ENCODE measurements at regions not wholly inside any gene's neighbourhood (a gene's known extent, or its start where the extent isn't known, plus 50 kb on each side); places are given as distances from the start of the nearest gene placed in this dataset.
"Not testable (repeated sequence)": the region's sequence is repeated elsewhere in the genome, so short reads cannot be mapped to it uniquely, and the experiment has no call there.

DNA sequence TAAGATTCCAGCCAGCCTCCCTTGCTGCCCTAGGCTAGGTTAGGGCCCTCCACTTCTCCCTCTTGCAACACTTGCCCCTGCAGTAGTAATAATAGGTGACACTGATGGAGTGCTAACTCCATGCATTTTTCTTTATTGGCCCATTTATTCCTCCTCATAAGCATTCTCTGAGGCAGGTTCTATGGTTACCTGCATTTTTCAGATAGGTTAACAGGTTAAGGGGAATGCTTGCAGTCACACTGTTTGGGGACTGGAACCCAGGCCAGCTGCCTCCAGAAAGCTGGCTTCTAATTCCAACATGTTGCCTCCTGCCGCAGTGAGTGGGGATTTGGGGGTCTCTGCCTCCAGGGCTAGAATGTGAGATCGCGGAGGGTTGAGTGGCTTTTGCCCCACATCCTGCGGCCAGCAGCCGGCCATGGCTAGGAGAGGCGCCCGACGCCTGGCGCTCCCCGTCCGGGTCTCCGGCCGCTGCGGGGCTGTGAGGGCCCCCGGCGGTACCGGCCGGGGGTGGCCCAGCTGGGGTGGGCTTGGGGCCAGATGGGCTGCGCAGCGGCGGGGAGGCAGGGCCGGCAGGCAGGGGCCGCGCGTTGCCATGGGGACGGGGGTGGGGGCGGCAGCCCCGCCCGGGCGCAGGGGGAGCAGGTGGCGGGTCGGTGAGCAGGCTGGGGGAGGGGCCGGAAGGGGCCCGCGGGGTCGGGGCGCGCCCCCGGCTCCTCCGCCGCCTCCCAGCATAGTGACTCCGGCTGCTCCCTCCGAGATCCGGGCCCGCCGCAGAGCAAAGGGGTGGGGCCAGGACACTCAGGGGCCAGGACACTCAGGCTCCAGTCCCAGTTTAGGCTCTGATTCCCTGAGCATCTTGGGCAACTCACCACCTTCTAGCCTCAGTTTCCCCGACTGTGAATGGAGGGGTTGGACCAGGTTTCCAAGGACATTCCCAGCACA lies 68.4 kb upstream of the SSBP3 start:
- DNase-seq = no peak

DNA sequence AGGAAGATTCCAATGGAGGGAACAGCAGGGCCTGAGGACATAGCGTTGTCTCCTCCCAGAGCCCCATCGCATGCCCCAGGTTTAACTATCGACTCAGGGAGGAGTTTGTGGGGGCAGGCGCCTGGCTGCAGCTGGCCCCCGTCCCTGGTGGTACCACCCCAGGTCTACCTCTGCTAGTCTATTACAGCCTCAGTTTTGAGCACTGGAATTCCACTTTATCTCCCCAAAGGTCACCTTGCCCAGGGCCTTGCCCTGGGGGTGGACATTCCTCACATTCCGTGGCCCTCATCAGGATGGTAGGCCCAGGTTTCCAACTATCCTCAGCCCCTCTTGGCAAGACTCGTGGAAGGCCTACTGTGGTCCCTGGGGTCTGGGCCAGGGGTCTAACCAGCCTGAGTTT lies 65.4 kb upstream of the SSBP3 start:
- DNase-seq = no peak

- not testable (repeated sequence) for DNase-seq
Observed at GRCh38 chr1:54469444-54469843, 63.2 kb upstream of the SSBP3 start.

- DNase-seq = not testable (repeated sequence)
Observed at GRCh38 chr1:54468288-54469084, 62.3 kb upstream of the SSBP3 start.

GRCh38 chr1:54465351-54465811 lies 59.2 kb upstream of the SSBP3 start:
- DNase-seq = no peak

DNA sequence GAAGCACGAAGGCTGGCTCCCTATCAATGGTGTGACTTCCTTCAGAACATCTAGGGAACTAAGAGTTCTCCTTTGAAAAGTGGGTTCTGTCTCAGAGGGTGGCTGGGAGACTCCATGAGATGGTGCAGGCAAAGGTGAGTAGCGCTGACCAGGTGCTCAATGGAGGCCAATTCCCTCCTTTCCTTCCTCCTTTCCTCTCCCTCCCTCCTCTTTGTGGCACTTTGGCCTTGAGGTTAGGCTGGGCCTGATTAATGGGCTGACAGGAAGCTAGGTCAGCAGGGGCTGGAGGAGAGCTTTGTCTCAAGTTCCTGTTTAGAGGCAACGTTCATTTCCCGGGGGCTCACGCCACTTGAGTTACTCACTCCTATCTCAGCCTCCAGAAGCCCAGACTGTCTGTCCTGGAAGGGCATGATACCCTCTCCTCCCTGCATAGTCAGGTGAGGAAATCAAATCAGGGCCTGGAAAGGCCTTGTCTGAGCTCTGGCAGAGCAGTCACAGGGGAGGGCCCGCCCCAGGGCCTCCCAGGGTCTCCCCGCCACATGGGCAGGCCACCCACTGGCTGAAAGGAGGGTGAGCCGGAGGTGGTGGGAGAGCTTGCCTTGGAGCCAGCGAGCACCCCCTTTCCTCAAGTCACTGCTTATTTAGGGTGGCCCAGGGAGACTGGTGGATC lies 58.4 kb upstream of the SSBP3 start:
- DNase-seq = peak; percentile 22

DNA sequence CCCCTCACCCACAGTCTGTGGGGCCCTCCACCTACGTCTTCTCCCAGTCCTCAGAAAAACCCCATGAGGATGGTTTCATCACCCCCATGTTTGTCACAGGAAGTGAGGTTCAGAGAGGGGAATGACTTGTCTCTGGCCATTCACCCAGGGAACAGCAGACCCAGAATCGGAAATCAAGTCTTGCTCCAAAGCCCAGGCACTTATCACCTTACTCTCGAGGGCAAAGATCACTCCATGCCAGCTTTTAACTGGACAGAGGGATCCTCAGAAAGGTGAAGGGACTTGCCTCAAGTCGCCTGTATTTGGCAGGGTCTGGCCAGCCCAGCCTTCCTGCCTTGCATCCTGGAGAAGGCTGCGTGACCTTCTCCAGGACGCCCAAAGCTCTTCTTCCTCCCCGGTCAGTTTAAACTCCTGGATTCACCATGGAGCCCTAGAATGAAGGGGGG lies 57.9 kb upstream of the SSBP3 start:
- DNase-seq = no peak

- DNase-seq = no peak
Observed at GRCh38 chr1:54463259-54464030, 57.3 kb upstream of the SSBP3 start.

DNA sequence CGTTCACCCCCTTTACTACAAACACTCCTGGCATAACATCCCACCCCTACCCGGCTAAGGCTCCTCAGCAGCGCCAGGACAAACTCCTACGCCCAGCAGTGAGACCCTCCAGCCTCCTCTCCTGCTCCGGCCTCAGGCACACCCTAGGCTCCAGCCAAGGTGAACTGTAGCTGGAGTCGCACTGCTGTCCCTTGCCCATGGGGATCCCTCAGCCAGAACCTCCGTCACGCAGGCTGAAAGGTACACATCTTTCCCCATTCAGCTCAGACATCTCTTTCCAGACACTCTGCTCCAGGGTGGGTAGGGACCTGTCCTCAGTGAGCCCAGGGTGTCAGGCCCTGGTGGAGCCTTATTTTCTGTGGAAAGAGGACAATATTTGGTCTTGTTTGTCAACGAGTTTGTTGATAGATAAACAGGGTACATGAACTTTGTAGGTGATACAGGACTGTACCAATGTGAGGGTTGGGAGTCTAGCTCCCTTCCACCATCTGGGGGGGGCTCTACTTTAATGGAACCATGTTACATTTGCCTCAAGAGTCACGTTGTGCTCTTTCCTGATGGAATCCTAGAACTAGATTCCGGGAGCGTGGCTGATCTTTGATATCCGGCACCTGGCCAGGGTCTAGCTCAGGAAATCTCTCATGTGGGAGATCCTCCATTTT lies 56.5 kb upstream of the SSBP3 start:
- no peak for DNase-seq

GRCh38 chr1:54461731-54462596 lies 55.8 kb upstream of the SSBP3 start:
- DNase-seq = no peak

DNA sequence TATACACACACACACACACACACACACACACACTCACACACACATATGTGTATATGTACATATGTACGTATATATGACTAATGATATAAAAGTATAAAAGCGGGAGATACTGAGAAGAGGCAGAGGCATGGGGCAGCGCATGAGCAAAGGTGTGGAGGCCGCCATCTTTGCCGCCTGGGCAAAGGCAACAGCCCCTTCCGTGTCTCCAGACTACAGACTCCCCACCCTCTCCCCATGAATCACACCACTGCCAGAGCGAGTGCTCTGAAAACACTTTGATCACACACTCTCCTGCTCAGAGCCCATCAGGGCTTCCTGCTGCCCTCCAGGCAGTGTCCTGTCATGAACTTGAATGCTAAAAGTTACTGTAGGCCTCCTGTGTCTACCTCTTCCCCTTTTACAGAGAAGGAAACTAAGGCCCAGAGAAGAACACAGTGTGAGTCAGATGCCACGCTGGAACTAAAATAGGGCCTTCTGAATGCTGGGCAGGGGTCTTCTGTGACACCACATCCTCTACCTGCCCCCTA lies 54.7 kb upstream of the SSBP3 start:
- DNase-seq = no peak

DNA sequence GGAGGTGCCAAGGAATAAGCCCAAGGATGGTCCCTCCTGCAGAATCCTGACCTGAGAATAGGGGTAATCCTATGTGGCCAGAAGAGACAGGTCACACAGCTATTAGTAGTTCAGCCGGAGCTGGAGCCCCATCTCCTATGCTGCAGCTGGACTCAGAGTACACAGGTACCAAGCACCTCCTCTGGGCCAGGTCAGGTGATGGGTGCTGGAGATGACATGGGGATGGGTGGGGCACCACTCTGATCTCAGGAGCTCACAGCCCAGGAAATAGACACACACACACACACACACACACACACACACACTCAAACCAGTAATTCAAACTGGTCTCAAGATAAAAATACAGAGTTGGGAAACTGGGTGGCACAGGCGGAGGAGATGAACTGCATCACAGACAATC lies 54.2 kb upstream of the SSBP3 start:
- DNase-seq = no peak

DNA sequence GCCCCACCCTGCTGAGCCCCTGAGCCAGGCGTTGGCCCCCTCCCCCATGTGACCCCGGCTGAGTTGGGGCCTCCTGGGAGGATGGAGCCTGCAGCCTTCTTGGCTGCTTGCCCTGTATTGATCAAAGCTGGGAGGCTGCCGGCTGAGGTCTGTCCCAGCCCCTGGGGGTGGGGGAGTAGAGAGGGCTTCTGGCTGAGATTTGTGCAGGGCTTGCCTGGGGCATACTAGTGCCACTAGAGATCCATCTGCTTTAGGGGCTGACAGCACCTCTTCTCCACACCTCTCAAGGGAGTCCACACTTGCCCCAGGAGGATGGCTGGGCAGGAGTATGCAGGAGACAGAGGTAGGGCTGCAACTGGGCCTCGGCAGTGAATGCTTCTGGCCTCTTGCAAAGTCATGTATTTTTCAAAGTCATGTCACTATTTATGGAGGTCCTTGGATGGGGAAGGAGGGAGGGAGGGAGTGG lies 53.6 kb upstream of the SSBP3 start:
- no peak for DNase-seq

GRCh38 chr1:54459140-54459539 lies 52.9 kb upstream of the SSBP3 start:
- no peak for DNase-seq

DNA sequence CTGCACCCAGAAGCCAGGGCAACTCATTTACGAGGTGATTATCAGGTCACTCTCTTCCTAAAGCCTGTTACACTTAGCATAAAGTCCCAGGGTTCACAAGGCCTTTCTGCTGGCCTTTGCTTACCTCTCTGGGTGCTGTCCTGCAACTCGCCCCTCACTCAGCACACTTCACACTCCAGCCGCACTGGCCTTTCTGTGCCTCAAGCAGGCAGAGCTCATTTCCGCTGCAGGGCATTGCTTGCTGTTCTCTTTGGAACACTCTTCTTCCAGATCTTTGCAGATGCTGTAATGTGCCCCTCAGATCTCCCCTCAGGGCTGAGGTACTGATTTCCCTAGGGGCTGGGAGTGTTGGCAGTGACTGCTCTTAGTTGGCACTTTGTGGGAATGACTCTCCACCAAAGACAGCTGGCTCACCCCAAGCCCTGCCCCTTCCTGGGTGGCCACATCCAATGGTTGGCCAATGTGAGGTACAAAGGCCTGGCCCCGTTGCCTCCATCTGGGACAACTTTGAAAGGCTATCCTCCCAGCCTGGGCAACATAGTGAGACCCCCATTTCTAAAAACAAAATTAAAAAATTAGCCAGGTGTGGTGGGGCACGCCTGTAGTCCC lies 50.8 kb upstream of the SSBP3 start:
- DNase-seq = peak; percentile 43

DNA sequence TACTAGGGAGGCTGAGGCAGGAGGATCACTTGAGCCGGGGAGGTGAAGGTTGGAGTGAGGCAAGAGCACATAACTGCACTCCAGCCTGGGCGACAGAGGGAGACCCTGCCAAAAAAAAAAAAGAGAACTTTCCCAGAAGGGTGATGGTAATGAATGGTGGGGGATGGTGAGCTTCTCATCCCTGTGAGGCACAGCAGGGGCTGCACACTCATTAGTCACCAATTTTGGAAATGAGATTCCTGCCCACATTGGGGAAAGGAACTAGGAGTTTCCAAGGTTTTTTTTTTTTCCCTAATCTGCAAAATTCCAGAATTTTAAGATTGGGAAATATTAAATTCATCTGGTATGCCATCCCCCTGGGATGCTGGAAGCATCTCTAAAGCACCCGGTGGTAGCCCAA lies 50.2 kb upstream of the SSBP3 start:
- peak; percentile 62 for DNase-seq
